NK-92 treated with Interleukin-12 subunit alpha and Interleukin-12 subunit beta, amount 100 ng/mL, for 24 hours (cell line): ENCODE measurements at regions not wholly inside any gene's neighbourhood (a gene's known extent, or its start where the extent isn't known, plus 50 kb on each side); places are given as distances from the start of the nearest gene placed in this dataset.

ENCODE experiments used
- DNase-seq: peaks from one replicate; lab custom pipeline; 2025; lab: John Stamatoyannopoulos, UW

DNA sequence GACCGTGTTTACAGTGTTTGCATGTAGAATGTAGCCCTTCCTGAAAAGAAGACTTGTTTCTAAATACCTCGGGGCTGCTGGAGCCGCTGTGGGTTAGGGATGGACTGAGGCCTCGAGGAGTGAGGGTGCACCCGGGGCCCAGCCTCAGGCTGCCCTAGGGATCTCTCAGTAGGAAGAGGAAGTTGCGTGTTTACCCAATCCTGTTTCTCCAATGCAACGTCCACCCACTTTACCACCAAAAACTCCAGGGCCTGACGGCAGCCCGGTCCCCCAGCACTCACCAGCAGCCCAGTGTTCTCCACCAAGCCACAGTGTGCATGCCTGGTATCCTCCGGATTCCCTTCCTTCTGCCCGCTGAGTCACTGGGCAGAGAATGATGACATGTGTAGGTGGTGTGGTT is 255.8 kb downstream of the GLI2 start:
- no peak for DNase-seq

DNA sequence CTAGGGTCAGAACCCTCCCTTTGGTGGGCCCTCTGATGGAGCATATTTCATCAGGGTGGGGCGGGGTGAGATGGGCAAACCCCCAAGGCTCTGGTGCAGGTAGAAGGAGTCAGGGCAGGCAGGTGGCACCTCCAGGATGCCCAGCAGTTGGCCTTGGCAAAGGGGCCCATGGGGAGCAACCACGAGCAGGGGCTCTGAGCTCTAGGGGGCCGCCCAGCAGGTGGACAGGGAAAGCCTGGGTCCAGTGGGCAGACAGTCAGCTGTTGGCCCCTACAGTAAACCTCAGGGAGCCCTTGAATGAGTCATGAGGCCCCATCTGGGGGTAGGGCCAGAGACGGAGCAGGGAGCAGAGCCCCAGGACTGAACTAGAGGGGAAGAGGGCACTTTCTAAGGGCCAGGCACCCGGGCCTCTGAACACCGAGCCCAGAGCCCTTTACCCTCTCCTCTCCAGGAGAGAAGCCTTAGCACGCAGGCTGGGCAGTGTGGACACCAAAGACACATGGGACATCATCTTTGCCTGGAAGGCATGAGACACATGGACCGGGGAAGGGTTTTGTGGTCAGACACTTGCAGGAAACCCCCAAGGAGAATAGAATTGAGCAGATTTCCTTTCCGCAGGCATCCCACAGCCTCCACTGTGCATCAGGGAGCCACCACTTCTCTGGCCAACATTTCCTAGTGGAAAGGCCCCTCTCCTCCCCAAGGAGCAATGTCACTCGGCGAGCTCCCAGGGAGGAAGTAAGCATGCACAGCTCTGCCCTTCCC is 257.3 kb downstream of the GLI2 start:
- DNase-seq, result no peak

DNA sequence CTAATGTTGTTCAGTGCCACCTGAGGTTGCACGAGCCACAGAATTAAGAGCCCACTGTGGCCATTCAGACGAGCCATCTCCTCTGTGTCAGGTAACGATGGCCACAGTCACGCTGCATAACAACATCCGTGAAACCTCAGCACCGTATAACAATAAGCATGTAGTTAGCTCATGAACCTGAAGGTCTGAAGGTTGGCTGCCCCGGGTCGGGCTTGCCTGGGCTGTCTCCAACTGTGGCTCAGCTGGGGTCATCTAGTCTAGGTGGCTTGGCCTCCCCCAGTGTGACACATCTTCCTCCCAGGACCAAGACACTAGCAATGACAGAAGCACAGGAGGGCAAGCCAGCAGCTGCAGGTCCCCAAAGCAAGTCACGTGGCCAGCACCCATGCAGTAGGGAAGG is 258.0 kb downstream of the GLI2 start:
- DNase-seq, result no peak

DNA sequence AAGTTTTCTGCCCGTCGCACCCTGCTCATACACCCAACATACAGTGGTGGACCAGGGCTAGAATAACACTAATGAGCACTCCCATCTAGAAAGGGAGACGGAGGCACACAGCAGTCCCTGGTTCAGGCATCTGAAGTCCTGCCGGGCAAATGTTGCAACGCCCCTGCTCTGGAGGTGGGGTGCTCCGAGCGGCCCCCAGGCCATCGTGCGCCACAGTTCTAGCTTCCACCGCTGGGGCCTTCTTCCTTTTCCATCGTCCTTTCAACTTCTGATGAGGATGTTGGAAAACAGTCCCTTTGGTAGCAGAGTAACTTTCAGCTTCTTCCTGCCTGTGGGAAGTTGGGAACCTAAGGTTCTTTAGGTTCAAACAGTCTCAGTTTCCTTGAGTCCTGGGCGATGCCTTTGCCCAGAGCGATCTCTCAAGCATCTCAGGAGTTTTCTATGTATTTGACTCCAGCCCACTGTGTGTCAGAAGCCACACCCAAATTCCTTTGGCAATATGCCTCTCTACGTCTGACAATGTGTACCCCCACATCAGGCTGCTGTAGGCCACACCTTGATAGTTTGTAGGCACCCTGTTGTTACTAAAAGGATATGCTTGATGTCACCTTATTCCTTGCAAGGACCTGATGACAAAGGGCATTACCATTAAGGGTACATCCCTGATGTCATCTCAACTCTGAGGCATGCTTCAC is 258.8 kb downstream of the GLI2 start:
- no peak for DNase-seq

DNA sequence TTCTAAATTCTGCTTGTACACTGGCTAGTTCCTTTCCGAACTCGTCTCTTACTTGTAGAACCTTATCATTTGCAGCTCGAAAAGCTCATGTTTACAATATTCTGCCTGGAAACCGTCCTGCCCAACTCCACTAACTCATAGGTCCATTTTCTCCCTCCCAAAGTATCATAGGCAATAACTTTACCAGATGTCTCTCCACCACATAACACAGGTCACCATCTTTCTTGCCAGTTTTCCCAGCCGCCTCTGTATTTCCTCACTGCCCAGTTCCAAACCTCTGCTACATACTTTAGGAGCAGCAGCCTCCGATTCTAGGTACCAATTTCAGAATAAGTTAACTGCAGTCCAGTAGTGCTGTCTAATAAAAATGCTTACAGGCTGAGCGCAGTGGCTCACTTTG is 259.5 kb downstream of the GLI2 start:
- DNase-seq, result no peak

DNA sequence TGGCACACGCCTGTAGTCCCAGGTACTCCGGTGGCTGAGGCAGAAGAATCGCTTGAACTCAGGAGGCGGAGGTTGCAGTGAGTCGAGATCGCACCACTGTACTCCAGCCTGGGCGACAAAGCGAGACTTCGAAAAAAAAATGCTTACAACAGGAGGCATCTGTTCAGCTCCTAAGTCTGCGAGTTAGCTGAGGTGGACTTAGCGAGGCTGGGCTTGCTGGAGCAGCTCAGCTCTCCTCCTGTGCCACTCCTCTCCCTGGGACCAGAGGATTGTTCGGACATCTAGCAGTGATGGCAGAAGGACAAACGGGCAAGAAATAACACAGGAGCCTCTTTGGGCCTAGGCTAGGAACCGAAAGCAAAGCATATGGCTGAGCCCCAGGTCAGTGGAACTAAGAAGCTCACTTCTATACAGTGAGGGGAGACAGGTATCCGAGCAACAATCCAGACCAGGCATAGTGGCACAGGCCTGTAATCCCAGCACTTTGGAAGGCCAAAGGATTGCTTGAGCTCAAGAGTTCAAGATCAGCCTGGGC is 260.1 kb downstream of the GLI2 start:
- DNase-seq, result no peak

DNA sequence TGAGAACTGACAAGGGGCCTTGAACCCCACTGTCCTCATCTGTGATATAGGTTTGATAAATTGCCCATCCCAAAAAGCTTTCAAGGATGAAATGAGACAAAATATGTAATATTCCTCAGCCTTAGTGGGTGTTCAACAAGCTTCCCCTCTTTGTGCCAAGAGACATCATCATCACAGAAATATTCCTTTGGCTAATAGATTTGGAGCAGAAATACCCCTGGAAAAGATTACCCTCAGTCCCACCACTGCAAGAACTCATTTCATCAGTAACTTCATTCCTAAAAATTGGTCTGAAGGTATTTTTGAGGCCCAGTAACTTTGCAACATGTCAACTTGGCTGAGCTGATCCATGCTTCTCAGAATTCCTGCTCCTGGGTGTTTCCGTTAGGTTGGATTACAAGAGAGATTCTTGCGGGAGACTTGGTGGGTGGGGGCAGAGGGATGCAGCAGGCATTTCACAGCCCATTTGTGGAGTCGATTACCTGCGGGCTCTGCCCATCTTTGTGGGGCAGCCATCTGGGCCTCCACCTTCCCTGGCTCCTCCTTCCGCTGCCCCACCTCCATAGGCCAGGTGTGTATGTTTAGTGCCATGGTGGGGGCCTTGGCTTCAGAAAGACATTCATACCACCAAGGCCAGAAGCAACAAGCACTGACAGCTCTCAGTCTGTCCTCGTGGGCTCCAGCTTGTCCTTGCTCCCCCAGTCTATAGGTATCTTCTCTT is 263.9 kb downstream of the GLI2 start:
- DNase-seq, result no peak

DNA sequence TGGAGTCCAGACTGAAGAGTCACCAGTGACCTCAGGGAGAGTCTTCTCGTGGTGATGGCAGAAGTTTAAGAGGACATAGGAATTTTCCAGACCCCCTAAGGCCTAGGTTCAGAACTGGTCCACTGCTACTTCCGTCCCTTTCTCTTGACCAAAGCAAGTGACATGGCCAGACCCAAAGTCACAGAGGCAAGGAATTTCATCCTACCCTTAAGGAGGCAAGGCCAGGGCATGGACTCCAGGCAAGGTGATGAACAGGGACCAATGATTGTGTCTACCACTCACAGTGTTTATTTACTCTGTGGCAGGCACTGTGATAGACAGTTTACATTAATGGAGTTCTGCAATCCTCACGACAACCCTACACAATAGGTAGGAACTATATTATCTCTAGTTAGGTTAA is 265.1 kb downstream of the GLI2 start:
- no peak for DNase-seq

DNA sequence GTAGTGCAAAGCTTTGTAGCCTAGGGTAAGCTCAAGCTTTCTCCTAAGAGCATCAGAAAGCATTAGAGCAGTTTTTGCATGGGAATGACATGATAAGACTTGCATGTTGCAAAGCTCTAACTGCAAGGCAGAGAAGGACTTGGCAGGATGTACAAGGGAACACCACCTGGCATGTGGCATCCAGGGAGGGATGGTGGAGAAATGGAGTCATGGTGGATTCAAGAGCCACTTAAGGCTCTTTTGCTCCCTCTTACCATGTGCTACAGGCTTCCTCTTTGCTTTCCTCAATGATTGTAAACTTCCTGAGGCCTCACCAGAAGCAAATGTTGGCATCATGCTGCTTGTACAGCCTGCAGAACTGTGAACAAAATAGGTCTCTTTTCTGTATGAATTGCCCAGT is 266.0 kb downstream of the GLI2 start:
- no peak for DNase-seq

DNA sequence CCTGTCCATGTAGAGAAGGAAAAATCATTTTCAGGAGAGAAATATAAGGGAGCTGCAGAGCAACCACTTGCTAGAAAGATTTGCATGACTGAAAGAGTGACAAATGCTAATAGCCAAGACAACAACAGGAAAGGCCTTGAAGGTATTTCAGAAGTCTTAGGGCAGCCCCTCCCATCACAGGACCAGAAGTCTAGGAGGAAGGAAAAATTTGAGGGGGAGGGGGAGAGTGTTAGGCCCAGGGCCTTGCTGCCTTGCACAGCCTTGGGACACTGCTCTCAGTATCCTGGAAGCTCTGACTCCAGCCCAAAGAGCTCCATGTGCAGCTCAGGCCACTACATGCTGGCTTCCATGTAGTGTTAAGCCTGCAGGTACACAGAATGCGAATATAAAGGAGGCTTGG is 266.9 kb downstream of the GLI2 start:
- no peak for DNase-seq

DNA sequence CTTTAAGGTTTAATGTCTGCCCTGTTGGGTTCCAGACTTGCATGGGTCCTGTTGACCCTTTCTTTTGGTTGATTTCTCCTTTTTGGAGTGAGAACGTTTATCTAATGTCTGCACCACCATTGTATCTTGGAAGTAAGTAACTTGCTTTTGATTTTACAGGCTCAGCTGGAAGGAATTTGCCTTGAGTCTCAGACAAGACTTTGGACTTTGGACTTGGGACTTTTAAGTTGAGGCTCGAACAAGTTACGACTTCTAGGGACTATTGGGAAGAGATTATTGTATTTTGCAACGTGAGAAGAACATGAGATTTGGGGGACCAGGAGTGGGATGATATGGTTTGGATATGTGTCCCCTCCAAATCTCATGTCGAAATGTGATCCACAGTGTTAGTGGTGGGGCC is 267.7 kb downstream of the GLI2 start:
- DNase-seq, result no peak

DNA sequence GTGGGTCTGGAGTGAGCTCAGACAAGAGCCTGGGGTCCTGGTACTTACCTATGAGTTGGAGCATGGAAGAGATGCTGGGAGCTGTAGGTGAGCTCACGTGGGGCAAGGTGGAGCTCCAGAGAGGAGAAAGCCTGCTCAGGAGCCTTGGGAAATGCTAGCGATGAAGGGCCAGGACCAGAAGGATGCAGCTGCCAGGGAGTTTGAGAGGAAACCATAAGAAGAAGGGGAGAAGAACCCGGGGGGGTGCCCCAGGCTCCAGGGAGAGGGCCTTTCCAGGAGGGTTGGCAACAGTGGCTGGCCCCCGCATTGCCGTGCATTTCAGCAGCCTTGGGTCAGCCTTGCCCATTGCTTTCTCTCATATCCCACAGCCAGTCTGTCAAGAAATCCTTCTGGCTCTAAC is 268.7 kb downstream of the GLI2 start:
- no peak for DNase-seq

DNA sequence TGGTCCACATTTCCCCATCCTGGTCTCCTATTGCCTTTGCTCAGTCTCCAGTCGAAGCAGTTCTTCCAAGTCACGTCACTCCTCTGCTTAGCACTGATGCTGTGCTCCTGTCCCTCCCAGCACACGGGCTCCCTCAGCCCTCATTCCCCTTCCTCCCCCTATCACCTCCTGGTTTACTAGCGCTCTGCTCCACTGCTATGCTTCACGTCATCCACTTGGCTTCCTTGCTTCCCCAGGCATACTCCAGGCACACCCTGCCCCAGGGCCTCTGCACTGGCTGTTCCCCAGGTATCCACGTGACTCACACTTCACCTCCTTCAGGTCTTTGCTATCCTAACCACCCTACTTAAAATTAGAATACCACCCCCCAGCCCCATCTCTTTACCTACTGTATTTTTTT is 269.3 kb downstream of the GLI2 start:
- DNase-seq, result no peak

DNA sequence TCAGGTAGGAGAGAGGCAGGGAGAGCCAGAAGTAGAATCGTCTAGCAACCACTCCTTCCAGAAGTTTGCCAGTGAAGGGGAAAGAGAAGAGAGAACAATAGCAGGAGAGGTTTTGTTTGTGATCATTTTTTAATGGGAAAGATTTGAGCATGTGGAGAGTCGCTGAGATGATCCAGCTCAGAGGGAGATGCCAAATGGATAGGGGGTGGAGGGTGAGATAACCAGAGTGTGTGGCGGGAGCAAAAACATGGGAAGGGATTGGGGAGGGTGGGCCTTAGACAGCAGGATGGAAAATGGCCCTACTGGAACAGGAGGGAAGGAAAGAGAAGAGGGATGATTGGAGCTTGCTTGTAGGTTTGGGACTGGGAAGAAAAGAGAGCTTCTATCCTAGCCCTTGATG is 269.8 kb downstream of the GLI2 start:
- DNase-seq, result no peak

DNA sequence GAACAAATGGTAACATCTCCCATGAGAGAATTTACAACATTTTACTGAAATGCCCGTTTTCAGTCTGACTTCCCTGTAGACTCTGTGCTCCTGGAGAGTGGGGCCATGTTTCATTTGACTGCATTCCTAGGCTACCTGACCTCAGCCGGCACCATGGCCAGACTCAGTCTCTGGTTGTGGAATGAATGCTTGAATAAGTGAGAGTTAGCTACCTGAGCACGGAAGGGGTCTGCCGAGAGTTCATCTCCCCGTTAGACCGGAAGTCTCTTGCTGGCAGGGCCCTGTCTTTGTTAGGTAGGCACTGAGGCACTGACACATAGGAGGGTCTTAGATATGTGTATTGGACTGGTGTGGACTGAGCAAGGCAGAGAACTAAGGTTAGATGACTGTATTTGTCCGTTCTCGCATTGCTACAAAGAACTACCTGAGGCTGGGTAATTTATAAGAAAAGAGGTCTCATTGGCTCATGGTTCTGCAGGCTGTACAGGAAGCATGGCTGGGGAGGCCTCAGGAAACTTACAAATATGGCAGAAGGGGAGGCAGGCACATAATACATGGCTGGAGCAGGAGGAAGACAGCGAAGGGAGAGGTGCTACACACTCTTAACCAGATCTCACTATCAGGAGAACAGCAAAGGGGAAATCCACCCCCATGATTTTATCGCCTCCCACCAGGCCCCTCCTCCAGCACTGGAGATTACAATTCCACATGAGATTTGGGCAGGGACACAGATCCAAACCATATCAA is 271.2 kb downstream of the GLI2 start:
- DNase-seq, result no peak

DNA sequence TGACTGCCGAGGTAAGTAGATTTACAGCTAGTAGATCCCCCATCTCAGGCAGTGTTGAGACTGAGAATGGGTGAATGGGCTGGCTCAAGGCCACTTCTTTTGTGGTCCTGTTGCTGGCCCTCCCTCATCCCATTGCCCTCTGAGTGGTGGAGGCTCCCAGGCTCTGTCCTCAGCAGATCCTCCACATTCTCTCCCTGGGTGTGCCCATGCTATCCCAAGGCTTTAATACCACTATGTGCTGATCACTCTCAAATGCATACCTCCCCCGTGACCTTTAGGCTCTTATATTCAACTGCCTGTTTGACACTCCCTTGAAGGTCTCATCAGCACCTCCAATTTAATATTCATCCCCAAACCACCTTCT is 271.8 kb downstream of the GLI2 start:
- no peak for DNase-seq

DNA sequence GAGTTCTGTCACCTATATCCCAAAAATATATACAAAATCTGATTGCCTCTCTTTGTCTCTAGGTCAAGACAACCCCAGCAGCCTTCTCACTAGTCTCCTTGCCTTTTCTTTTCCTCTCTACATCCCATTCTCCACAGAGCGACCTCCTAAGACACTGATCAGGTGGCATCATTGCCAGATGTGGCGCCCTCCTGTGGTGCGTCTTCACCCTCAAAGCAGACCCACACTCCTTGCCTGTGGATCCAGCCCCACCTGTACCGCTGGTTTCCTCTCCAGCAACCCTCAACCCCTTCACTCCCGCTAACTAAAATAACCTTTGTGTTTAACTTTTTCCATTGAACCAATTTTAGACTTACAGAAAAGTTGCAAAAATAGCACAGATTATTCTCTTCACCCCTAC is 273.3 kb downstream of the GLI2 start:
- no peak for DNase-seq

DNA sequence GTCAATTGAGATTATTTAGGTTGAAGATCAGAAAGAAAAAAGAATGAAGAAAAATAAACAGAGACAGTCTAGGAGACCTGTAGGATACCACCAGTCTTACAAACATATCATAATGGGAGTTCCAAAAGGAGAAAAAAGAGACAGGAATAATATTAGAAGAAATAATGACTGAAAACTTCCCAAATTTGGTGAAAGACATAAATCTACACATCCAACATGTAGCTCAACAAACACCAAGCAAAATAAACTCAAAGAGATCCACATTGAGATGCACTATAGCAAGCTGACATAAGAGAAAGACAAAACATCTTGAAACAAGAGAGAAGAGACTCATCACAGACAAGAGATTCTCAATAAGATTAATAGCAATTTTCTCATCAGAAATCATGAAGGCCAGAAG is 274.0 kb downstream of the TFCP2L1 start:
- DNase-seq, result no peak

DNA sequence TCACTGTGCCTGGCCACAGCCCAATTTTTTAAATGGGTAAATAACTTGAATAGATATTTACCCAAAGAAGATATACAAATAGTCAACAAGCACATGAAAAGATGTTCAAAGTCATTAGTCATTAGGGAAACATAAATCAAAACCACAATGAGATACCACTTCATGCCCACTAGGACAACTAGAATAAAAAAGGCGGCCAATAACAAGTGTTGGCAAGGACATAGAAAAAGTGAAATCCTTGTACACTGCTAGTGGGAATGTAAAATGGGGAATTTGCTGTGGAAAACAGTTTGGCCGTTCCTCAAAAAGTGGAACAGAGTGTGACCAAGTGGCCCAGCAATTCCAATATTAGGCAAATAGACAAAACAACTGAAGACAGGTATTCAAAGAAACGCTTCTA is 270.1 kb downstream of the TFCP2L1 start:
- DNase-seq, result no peak

DNA sequence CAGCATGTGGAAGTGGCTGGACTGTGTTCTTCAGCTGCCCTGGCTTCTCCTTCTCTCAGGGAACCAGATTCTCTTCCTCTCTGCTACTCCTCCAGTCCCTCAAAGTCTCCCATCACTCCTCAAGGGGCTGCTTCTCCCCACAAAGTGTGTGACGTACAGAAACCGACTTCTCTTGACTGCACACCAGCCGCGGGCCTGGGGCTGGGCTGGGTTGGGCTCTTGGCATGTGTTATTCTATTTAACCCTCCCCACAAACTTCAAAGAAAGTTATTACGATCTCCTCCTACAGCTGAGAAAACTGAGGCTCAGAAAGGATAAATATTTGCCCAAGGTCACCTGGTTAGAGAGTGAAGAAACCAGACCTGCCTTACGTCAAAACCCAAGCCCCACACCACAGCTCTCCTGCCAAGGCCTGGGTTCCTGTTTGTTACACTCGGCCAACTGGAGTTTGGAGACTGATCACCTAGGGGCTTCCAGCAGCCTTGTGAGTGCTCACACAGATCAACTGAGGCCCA is 269.0 kb downstream of the TFCP2L1 start:
- no peak for DNase-seq

DNA sequence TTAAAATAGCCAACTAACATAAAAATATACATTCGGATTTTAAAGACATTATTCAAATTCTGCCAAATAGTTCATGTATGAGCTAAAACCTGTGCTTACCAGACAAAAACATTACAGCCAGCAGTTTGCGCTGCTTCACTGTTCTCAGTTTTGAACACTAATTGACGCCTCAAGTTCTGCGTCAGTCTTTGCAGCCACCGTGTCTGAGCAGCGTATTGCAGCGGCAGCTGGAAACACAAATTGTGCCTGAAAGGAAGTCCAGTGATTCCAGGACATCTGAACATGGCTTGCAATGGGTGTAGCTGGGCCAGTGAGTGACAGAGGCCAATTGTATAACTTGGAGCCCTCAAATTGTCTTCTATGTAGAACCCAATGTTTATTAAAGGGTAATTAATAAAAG is 267.6 kb downstream of the TFCP2L1 start:
- DNase-seq, result no peak
